ENCODE measurements at regions not wholly inside any gene's neighbourhood (a gene's known extent, or its start where the extent isn't known, plus 50 kb on each side); places are given as distances from the start of the nearest gene placed in this dataset.

DNA sequence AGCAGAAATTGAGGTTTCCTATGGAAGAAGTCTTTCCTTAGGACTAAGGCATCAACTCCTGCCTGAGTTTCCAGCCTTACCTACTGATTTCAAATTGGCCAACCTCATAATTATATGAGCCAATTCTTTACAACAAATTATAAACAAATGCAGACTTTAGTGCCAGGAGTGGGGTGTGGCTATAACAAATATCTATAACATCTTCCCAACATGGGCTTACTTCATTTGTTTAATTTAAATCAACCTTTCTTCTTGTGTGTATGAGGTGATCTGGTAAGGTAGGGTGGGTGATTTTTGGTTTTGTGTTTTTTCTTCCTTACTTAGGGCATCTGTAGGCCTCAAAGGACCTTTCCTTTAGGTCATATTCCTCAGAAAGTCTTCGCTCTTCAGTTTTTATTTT, 354.9 kb downstream of the SHANK2 start:
- TF ChIP-seq POLR2A (IDR thresholded peaks at IDR 0.05; ENCODE audit: low read length) (no peak), GATA1 (IDR thresholded peaks at IDR 0.05; ENCODE audit: low read depth, low read length) (no peak)

Measured in erythroblast (primary cell).